Activated B cell treated with CpG ODN at 0.5 μM for 24 hours (primary cell): ENCODE measurements at regions not wholly inside any gene's neighbourhood (a gene's known extent, or its start where the extent isn't known, plus 50 kb on each side); places are given as distances from the start of the nearest gene placed in this dataset.
"Not testable (repeated sequence)": the region's sequence is repeated elsewhere in the genome, so short reads cannot be mapped to it uniquely, and the experiment has no call there.

Experiments
- ATAC-seq: fragments of 200-7000 bp; cut with Tn5 transposase; one replicate; pipeline ENCODE4 v1.10.0; 2021; ENCODE audit warnings: low read depth, mild to moderate bottlenecking, moderate library complexity
- CTCF ChIA-PET: fragments of 350-600 bp; sonication (Branson Sonifier 250); formaldehyde crosslinking; loops from one replicate; lab custom pipeline; 2021; ENCODE audit warnings: antibody characterized with exemption; lab: Charles Lee
- POLR2A ChIA-PET: fragments of 350-600 bp; sonication (Branson Sonifier 250); formaldehyde crosslinking; loops from one replicate; lab custom pipeline; 2021; ENCODE audit warnings: antibody characterized with exemption; lab: Charles Lee
- DNase-seq: peaks from one replicate; pipeline ENCODE4 v3.0.0; 2022
- H3K27ac Mint-ChIP-seq: one replicate; pipeline ENCODE4 v1.8.0; 2020; ENCODE audit warnings: mixed read lengths
- H3K27me3 Mint-ChIP-seq: one replicate; pipeline ENCODE4 v1.8.0; 2021; ENCODE audit warnings: mixed read lengths
- H3K36me3 Mint-ChIP-seq: one replicate; pipeline ENCODE4 v1.8.0; 2021; ENCODE audit warnings: low read depth, mixed read lengths
- H3K4me1 Mint-ChIP-seq: one replicate; pipeline ENCODE4 v1.8.0; 2021; ENCODE audit warnings: mixed read lengths
- H3K4me3 Mint-ChIP-seq: one replicate; pipeline ENCODE4 v1.8.0; 2020; ENCODE audit warnings: mild to moderate bottlenecking, mixed read lengths
- H3K9me3 Mint-ChIP-seq: one replicate; pipeline ENCODE4 v1.8.0; 2020; ENCODE audit warnings: mixed read lengths
- intact Hi-C: fragments of 100-400 bp; cut with micrococcal nuclease; formaldehyde crosslinking; loops from one replicate; pipeline ENCODE4 v1.15.1; 2024
- TF ChIP-seq, protein P1 (sequence below): fragments of 200-600 bp; IDR thresholded peaks from one replicate; pipeline ENCODE4 v1.8.0; 2022; ENCODE audit warnings: antibody characterized with exemption, mild to moderate bottlenecking

DNA sequence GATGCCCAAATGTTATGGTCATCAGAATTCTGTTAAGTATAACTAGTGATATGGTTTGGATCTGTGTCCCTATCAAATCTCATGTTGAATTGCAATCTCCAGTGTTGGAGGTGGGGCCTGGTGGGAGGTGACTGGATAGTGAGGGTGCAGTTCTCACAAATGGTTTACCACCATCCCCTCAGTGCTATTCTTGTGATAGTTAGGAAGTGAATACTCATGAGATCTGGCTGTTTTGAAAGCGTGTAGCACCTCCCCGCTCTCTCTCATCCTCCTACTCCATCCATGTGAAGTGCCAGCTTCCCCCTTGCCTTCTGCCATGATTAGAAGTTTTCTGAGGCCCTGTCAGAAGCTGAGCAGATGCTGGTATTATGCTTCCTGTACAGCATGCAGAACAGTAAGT, 359.5 kb downstream of the TMEM167A start:
- ChIA-PET POLR2A (no interaction called here), CTCF (no interaction called here)
- no peaks in the 10 kb centered on the region for H3K27me3 Mint-ChIP-seq
- H3K9me3 Mint-ChIP-seq = no peaks in the 10 kb centered on the region
- ATAC-seq (no peak), DNase-seq (no peak)
- TF ChIP-seq, protein P1, sequence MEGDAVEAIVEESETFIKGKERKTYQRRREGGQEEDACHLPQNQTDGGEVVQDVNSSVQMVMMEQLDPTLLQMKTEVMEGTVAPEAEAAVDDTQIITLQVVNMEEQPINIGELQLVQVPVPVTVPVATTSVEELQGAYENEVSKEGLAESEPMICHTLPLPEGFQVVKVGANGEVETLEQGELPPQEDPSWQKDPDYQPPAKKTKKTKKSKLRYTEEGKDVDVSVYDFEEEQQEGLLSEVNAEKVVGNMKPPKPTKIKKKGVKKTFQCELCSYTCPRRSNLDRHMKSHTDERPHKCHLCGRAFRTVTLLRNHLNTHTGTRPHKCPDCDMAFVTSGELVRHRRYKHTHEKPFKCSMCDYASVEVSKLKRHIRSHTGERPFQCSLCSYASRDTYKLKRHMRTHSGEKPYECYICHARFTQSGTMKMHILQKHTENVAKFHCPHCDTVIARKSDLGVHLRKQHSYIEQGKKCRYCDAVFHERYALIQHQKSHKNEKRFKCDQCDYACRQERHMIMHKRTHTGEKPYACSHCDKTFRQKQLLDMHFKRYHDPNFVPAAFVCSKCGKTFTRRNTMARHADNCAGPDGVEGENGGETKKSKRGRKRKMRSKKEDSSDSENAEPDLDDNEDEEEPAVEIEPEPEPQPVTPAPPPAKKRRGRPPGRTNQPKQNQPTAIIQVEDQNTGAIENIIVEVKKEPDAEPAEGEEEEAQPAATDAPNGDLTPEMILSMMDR = no peak
- H3K4me1 Mint-ChIP-seq = no peaks in the 10 kb centered on the region
- no peak overlapping the region for H3K4me3 Mint-ChIP-seq
- intact Hi-C loops = no loop called here
- H3K27ac Mint-ChIP-seq = no peak overlapping the region
- no peaks in the 10 kb centered on the region for H3K36me3 Mint-ChIP-seq

DNA sequence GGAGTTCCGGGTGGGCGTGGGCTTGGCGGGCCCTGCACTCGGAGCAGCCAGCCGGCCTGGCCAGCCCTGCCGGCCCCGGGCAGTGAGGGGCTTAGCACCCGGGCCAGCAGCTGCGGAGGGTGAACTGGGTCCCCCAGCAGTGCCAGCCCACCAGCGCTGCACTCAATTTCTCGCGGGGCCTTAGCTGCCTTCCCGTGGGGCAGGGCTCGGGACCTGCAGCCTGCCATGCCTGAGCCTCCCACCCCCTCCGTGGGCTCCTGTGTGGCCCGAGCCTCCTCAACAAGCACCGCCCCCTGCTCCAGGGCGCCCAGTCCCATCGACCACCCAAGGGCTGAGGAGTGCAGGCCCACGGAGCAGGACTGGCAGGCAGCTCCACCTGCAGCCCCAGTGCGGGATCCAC, 362.5 kb downstream of the TMEM167A start:
- CTCF ChIA-PET, H3K9me3 Mint-ChIP-seq: not testable (repeated sequence)

DNA sequence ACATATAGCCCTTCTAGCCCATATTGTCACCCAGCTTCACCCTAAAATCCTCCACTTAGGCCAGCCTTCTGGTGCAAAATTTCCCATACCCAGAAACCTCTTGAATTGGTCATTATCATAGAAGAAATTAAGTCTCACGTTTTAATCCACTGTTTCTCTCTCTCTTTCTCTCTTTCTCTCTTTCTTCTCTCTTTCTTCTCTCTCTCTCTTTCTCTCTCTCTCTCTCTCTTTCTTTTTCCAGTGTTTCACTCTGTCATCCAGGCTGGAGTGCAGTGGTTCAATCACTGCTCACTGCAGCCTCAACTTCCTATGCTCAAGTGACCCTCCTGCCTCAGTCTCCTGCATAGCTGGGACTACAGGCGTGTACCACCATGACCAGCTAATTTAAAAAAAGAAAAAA, 363.4 kb downstream of the TMEM167A start:
- no peaks in the 10 kb centered on the region for H3K9me3 Mint-ChIP-seq
- intact Hi-C loops = no loop called here
- no peak for ATAC-seq
- ChIA-PET CTCF (no interaction called here), POLR2A (no interaction called here)
- no peak for DNase-seq
- no peaks in the 10 kb centered on the region for H3K36me3 Mint-ChIP-seq
- no peaks in the 10 kb centered on the region for H3K4me1 Mint-ChIP-seq
- H3K27me3 Mint-ChIP-seq = peaks cover 3% of the 10 kb centered on the region
- no peak overlapping the region for H3K4me3 Mint-ChIP-seq
- no peak overlapping the region for H3K27ac Mint-ChIP-seq
- TF ChIP-seq, protein P1 = no peak

More for the DNA sequence above, 362.5 kb downstream of the TMEM167A start:
- H3K27ac Mint-ChIP-seq, POLR2A ChIA-PET, H3K36me3 Mint-ChIP-seq, H3K4me1 Mint-ChIP-seq, DNase-seq, H3K4me3 Mint-ChIP-seq, H3K27me3 Mint-ChIP-seq, intact Hi-C loops, ATAC-seq: not testable (repeated sequence)

DNA sequence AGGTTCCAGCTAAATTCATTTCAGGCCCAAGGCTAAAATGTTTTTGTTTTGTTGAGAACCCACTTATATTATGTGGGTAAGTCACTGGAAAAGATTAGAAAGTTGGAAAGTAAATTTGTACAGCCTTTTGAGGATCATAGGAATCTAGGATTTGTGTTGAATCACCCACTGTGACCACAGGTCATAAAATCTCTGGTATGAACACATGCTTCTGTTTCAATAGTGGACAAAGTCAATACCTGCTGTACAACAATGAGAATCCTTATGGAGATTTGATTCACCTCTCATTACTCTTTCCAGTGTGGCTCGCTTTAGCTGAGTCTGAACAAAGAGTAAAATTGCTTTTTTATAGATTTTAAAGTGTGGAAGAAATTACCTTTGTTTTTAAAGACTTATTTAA, 369.5 kb downstream of the TMEM167A start:
- intact Hi-C loops = no loop called here
- DNase-seq (no peak), ATAC-seq (no peak)
- ChIA-PET CTCF (no interaction called here), POLR2A (no interaction called here)
- Mint-ChIP-seq H3K27me3 (peaks cover 3% of the 10 kb centered on the region), H3K27ac (no peak overlapping the region), H3K4me1 (no peaks in the 10 kb centered on the region), H3K4me3 (no peak overlapping the region), H3K36me3 (no peaks in the 10 kb centered on the region), H3K9me3 (no peaks in the 10 kb centered on the region)
- TF ChIP-seq, protein P1 = no peak

DNA sequence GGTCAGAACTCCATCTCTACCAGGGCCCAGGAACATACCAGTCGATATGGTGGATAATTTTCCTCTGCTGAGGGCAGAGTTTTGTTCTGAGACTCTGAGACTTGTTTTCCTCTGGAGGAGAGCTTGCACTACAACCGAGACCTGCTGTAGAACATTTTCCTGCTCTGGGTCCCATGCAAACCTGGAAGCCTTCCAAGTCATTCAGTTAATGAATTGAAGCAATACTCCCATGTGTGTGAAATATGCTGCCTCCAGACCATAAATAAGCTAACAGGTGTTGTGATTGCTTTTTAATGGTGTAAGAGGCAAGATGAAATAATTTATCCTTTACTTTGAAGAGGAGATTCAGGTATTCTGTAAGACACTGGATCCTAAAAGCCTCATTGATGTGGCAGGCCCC, 372.8 kb downstream of the TMEM167A start:
- DNase-seq (no peak), ATAC-seq (no peak)
- Mint-ChIP-seq H3K27me3 (peaks cover 2% of the 10 kb centered on the region), H3K4me1 (no peaks in the 10 kb centered on the region), H3K27ac (no peak overlapping the region), H3K9me3 (no peaks in the 10 kb centered on the region), H3K36me3 (no peaks in the 10 kb centered on the region), H3K4me3 (no peak overlapping the region)
- POLR2A ChIA-PET = no interaction called here
- intact Hi-C loops = no loop called here
- CTCF ChIA-PET = no interaction called here
- TF ChIP-seq, protein P1 = no peak

DNA sequence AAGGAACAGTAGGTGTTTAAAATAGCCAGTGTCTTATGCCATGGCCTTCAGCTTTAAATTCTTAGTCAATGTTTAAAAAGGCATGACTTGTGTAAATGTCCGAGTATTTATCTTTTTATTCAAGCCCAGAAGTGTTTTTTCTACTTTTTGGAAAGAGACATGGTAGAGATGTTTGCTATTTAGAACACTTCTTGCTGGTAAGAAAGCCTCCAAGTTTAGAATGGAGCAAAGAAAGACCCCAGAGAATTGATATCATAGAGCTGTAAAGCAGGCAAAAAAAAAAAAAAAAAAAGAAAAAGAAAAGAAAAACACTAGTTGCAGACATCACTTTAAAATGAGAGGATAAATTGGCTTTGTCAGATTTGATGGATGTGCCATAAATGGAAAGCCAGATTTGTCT, 375.1 kb downstream of the TMEM167A start:
- ChIA-PET CTCF (no interaction called here), POLR2A (no interaction called here)
- no peaks in the 10 kb centered on the region for H3K27me3 Mint-ChIP-seq
- H3K36me3 Mint-ChIP-seq = no peaks in the 10 kb centered on the region
- no peaks in the 10 kb centered on the region for H3K4me1 Mint-ChIP-seq
- DNase-seq (no peak), ATAC-seq (no peak)
- TF ChIP-seq, protein P1 = no peak
- no peak overlapping the region for H3K27ac Mint-ChIP-seq
- no peak overlapping the region for H3K4me3 Mint-ChIP-seq
- no peaks in the 10 kb centered on the region for H3K9me3 Mint-ChIP-seq
- intact Hi-C loops = no loop called here
